ENCODE measurements at regions not wholly inside any gene's neighbourhood (a gene's known extent, or its start where the extent isn't known, plus 50 kb on each side); places are given as distances from the start of the nearest gene placed in this dataset.
"Not testable (repeated sequence)": the region's sequence is repeated elsewhere in the genome, so short reads cannot be mapped to it uniquely, and the experiment has no call there.

GRCh38 chr1:38772953-38773352 is 86.6 kb downstream of the RRAGC start:
- Histone ChIP-seq H3K4me3 (ENCODE audit: low read depth, low read length, poor library complexity, severe bottlenecking) (no peak overlapping the region), H3K4me2 (ENCODE audit: low read length) (no peak overlapping the region), H3K9me2 (ENCODE audit: insufficient read depth, low read length) (no peaks in the 10 kb centered on the region), H3K36me3 (ENCODE audit: insufficient read depth, low read length) (no peaks in the 10 kb centered on the region), H3K27ac (ENCODE audit: low read depth, low read length, poor library complexity, severe bottlenecking) (no peak overlapping the region), H3K79me2 (ENCODE audit: insufficient read depth, low read depth, low read length) (no peaks in the 10 kb centered on the region), H3K9me3 (ENCODE audit: low read length) (no peaks in the 10 kb centered on the region), H4K20me1 (ENCODE audit: insufficient read depth, low read length) (no peaks in the 10 kb centered on the region), H3K4me1 (ENCODE audit: insufficient read depth, low read length, poor library complexity, severe bottlenecking) (no peaks in the 10 kb centered on the region), H2AFZ (ENCODE audit: low read length) (no peak overlapping the region)
- intact Hi-C loops (cut with micrococcal nuclease; ENCODE audit: unreplicated experiment): no loop called here
- BruUV-seq (replicated peaks): no TSS peak
- ChIA-PET POLR2A (no interaction called here), CTCF (ENCODE audit: unreplicated experiment) (no interaction called here)
- no peak for TF ChIP-seq CTCF (conservative IDR thresholded peaks at IDR 0.05; ENCODE audit: low read length)
- TF ChIP-seq EZH2phosphoT487 (IDR thresholded peaks at IDR 0.05; ENCODE audit: borderline replicate concordance, low read depth, low read length): no peak
- DNase-seq (ENCODE audit: low spot score): no peak

- no peaks in the 10 kb centered on the region for H3K9me2 ChIP-seq (ENCODE audit: insufficient read depth, low read length)
- H4K20me1 ChIP-seq (ENCODE audit: insufficient read depth, low read length): no peaks in the 10 kb centered on the region
- DNase-seq (ENCODE audit: low spot score): no peak
- CTCF ChIA-PET (ENCODE audit: unreplicated experiment): no interaction called here
- no peaks in the 10 kb centered on the region for H3K36me3 ChIP-seq (ENCODE audit: insufficient read depth, low read length)
- no peaks in the 10 kb centered on the region for H3K9me3 ChIP-seq (ENCODE audit: low read length)
- H3K4me1 ChIP-seq (ENCODE audit: insufficient read depth, low read length, poor library complexity, severe bottlenecking): no peaks in the 10 kb centered on the region
- intact Hi-C loops (cut with micrococcal nuclease; ENCODE audit: unreplicated experiment): no loop called here
- BruUV-seq (replicated peaks): no TSS peak
- no peak for TF ChIP-seq EZH2phosphoT487 (IDR thresholded peaks at IDR 0.05; ENCODE audit: borderline replicate concordance, low read depth, low read length)
- TF ChIP-seq CTCF (conservative IDR thresholded peaks at IDR 0.05; ENCODE audit: low read length): no peak
- no peak overlapping the region for H3K4me3 ChIP-seq (ENCODE audit: low read depth, low read length, poor library complexity, severe bottlenecking)
- POLR2A ChIA-PET: no interaction called here
- no peak overlapping the region for H2AFZ ChIP-seq (ENCODE audit: low read length)
- H3K4me2 ChIP-seq (ENCODE audit: low read length): no peak overlapping the region
- H3K79me2 ChIP-seq (ENCODE audit: insufficient read depth, low read depth, low read length): no peaks in the 10 kb centered on the region
- no peak overlapping the region for H3K27ac ChIP-seq (ENCODE audit: low read depth, low read length, poor library complexity, severe bottlenecking)
These were observed 87.5 kb downstream of the RRAGC start for GRCh38 chr1:38772026-38772425.

GRCh38 chr1:38770516-38771173 is 88.9 kb downstream of the RRAGC start:
- H3K4me3 ChIP-seq (ENCODE audit: low read depth, low read length, poor library complexity, severe bottlenecking); H3K4me2 ChIP-seq (ENCODE audit: low read length); BruUV-seq (replicated peaks); H3K36me3 ChIP-seq (ENCODE audit: insufficient read depth, low read length); H4K20me1 ChIP-seq (ENCODE audit: insufficient read depth, low read length); H2AFZ ChIP-seq (ENCODE audit: low read length); DNase-seq (ENCODE audit: low spot score); H3K4me1 ChIP-seq (ENCODE audit: insufficient read depth, low read length, poor library complexity, severe bottlenecking); CTCF ChIA-PET (ENCODE audit: unreplicated experiment); H3K79me2 ChIP-seq (ENCODE audit: insufficient read depth, low read depth, low read length); POLR2A ChIA-PET; H3K27ac ChIP-seq (ENCODE audit: low read depth, low read length, poor library complexity, severe bottlenecking); H3K9me2 ChIP-seq (ENCODE audit: insufficient read depth, low read length); intact Hi-C loops (cut with micrococcal nuclease; ENCODE audit: unreplicated experiment); H3K9me3 ChIP-seq (ENCODE audit: low read length): not testable (repeated sequence)
